ENCODE measurements at regions not wholly inside any gene's neighbourhood (a gene's known extent, or its start where the extent isn't known, plus 50 kb on each side); places are given as distances from the start of the nearest gene placed in this dataset.
"Not testable (repeated sequence)": the region's sequence is repeated elsewhere in the genome, so short reads cannot be mapped to it uniquely, and the experiment has no call there.

GRCh38 chr7:130850956-130851355, 116.9 kb upstream of the KLF14 start:
- no peak for DNase-seq

GRCh38 chr7:130852867-130853266, 118.9 kb upstream of the KLF14 start:
- DNase-seq, result no peak

- DNase-seq, result peak; percentile 92
These were observed 119.7 kb upstream of the KLF14 start for GRCh38 chr7:130853503-130854279.

GRCh38 chr7:130854481-130854880, 120.5 kb upstream of the KLF14 start:
- no peak for DNase-seq

- DNase-seq, result no peak
These were observed 122.9 kb upstream of the KLF14 start for GRCh38 chr7:130856866-130857265.

- not testable (repeated sequence) for DNase-seq
These were observed 126.8 kb upstream of the KLF14 start for GRCh38 chr7:130860832-130861231.

GRCh38 chr7:130865408-130866236, 131.6 kb upstream of the KLF14 start:
- no peak for DNase-seq

- no peak for DNase-seq
These were observed 133.0 kb upstream of the KLF14 start for GRCh38 chr7:130867039-130867438.

GRCh38 chr7:130867581-130868136, 133.7 kb upstream of the KLF14 start:
- DNase-seq, result no peak

GRCh38 chr7:130868139-130868538, 134.1 kb upstream of the KLF14 start:
- DNase-seq, result no peak

- DNase-seq, result no peak
These were observed 135.9 kb upstream of the KLF14 start for GRCh38 chr7:130869918-130870317.

- DNase-seq, result no peak
These were observed 138.3 kb upstream of the KLF14 start for GRCh38 chr7:130872341-130872740.

GRCh38 chr7:130872756-130873448, 138.9 kb upstream of the KLF14 start:
- DNase-seq, result no peak

GRCh38 chr7:130874071-130874915, 140.3 kb upstream of the KLF14 start:
- no peak for DNase-seq

GRCh38 chr7:130875265-130875741, 141.3 kb upstream of the KLF14 start:
- DNase-seq, result no peak

GRCh38 chr7:130875901-130876300, 141.9 kb upstream of the KLF14 start:
- no peak for DNase-seq

- no peak for DNase-seq
These were observed 143.4 kb upstream of the KLF14 start for GRCh38 chr7:130877236-130877990.

- DNase-seq, result no peak
These were observed 143.9 kb upstream of the KLF14 start for GRCh38 chr7:130877991-130878305.

GRCh38 chr7:130878785-130879184, 144.8 kb upstream of the KLF14 start:
- peak; percentile 54 for DNase-seq

GRCh38 chr7:130879191-130879590, 145.2 kb upstream of the KLF14 start:
- no peak for DNase-seq

- no peak for DNase-seq
These were observed 146.7 kb upstream of the KLF14 start for GRCh38 chr7:130880668-130881067.
